ENCODE measurements at regions not wholly inside any gene's neighbourhood (a gene's known extent, or its start where the extent isn't known, plus 50 kb on each side); places are given as distances from the start of the nearest gene placed in this dataset.

- no peak for TF ChIP-seq CSRNP3 (CRISPR knock-in tag; IDR thresholded peaks at IDR 0.05)
These were observed 273.1 kb upstream of the ALCAM start (continued) for GRCh38 chr3:105093371-105094252.

- no peak for ATAC-seq
- TF ChIP-seq TSHZ2 (CRISPR knock-in tag; IDR thresholded peaks at IDR 0.05), result no peak
- TF ChIP-seq PATZ1 (CRISPR knock-in tag; IDR thresholded peaks at IDR 0.05; ENCODE audit: borderline replicate concordance), result no peak
- no peak for TF ChIP-seq ZNF70 (CRISPR knock-in tag; IDR thresholded peaks at IDR 0.05)
- TF ChIP-seq, protein P1, sequence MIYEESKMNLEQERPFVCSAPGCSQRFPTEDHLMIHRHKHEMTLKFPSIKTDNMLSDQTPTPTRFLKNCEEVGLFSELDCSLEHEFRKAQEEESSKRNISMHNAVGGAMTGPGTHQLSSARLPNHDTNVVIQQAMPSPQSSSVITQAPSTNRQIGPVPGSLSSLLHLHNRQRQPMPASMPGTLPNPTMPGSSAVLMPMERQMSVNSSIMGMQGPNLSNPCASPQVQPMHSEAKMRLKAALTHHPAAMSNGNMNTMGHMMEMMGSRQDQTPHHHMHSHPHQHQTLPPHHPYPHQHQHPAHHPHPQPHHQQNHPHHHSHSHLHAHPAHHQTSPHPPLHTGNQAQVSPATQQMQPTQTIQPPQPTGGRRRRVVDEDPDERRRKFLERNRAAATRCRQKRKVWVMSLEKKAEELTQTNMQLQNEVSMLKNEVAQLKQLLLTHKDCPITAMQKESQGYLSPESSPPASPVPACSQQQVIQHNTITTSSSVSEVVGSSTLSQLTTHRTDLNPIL (CRISPR knock-in tag; IDR thresholded peaks at IDR 0.05; ENCODE audit: low read depth), result no peak
- no peak for TF ChIP-seq TOX (CRISPR knock-in tag; IDR thresholded peaks at IDR 0.05; ENCODE audit: borderline replicate concordance)
- TF ChIP-seq OSR1 (CRISPR knock-in tag; IDR thresholded peaks at IDR 0.05), result no peak
These were observed 272.1 kb upstream of the ALCAM start for GRCh38 chr3:105094588-105094987.

GRCh38 chr3:105096071-105096470 is 270.6 kb upstream of the ALCAM start:
- TF ChIP-seq TSHZ2 (CRISPR knock-in tag; IDR thresholded peaks at IDR 0.05) (no peak), TCF4 (CRISPR knock-in tag; IDR thresholded peaks at IDR 0.05; ENCODE audit: borderline replicate concordance) (no peak), SNAI2 (CRISPR knock-in tag; IDR thresholded peaks at IDR 0.05) (no peak), RARB (CRISPR knock-in tag; IDR thresholded peaks at IDR 0.05) (no peak), BACH2 (CRISPR knock-in tag; IDR thresholded peaks at IDR 0.05; ENCODE audit: borderline replicate concordance) (no peak), PPARA (CRISPR knock-in tag; IDR thresholded peaks at IDR 0.05; ENCODE audit: borderline replicate concordance) (no peak), ISL1 (CRISPR knock-in tag; IDR thresholded peaks at IDR 0.05) (no peak), PATZ1 (CRISPR knock-in tag; IDR thresholded peaks at IDR 0.05; ENCODE audit: borderline replicate concordance) (no peak)
- TF ChIP-seq, protein P1 (CRISPR knock-in tag; IDR thresholded peaks at IDR 0.05; ENCODE audit: low read depth), result no peak
- no peak for ATAC-seq
